ENCODE measurements at regions not wholly inside any gene's neighbourhood (a gene's known extent, or its start where the extent isn't known, plus 50 kb on each side); places are given as distances from the start of the nearest gene placed in this dataset.

- DNase-seq (ENCODE audit: low spot score), result no peak
Measured at GRCh38 chr6:54991761-54992330, 145.3 kb downstream of the FAM83B start.

GRCh38 chr6:54992789-54993188, 146.2 kb downstream of the FAM83B start:
- DNase-seq (ENCODE audit: low spot score), result no peak

GRCh38 chr6:54993294-54993693, 146.7 kb downstream of the FAM83B start:
- DNase-seq (ENCODE audit: low spot score), result no peak

- no peak for DNase-seq (ENCODE audit: low spot score)
Measured at GRCh38 chr6:54993948-54994347, 147.4 kb downstream of the FAM83B start.

- no peak for DNase-seq (ENCODE audit: low spot score)
Measured at GRCh38 chr6:54998576-54998975, 152.0 kb downstream of the FAM83B start.

GRCh38 chr6:55003719-55004430, 157.3 kb downstream of the FAM83B start:
- no peak for DNase-seq (ENCODE audit: low spot score)

- DNase-seq (ENCODE audit: low spot score), result no peak
Measured at GRCh38 chr6:55009131-55009530, 162.6 kb downstream of the FAM83B start.

GRCh38 chr6:55011034-55011433, 163.3 kb upstream of the HCRTR2 start:
- DNase-seq (ENCODE audit: low spot score), result no peak

GRCh38 chr6:55012454-55012853, 161.9 kb upstream of the HCRTR2 start:
- DNase-seq (ENCODE audit: low spot score), result no peak

- DNase-seq (ENCODE audit: low spot score), result no peak
Measured at GRCh38 chr6:55014321-55015088, 159.8 kb upstream of the HCRTR2 start.

- no peak for DNase-seq (ENCODE audit: low spot score)
Measured at GRCh38 chr6:55016261-55016660, 158.1 kb upstream of the HCRTR2 start.

GRCh38 chr6:55017555-55018300, 156.6 kb upstream of the HCRTR2 start:
- no peak for DNase-seq (ENCODE audit: low spot score)

GRCh38 chr6:55019591-55019990, 154.7 kb upstream of the HCRTR2 start:
- no peak for DNase-seq (ENCODE audit: low spot score)

- DNase-seq (ENCODE audit: low spot score), result no peak
Measured at GRCh38 chr6:55023230-55023629, 151.1 kb upstream of the HCRTR2 start.

GRCh38 chr6:55033016-55033546, 141.2 kb upstream of the HCRTR2 start:
- no peak for DNase-seq (ENCODE audit: low spot score)

GRCh38 chr6:55034752-55035151, 139.6 kb upstream of the HCRTR2 start:
- no peak for DNase-seq (ENCODE audit: low spot score)

GRCh38 chr6:55040102-55040848, 134.0 kb upstream of the HCRTR2 start:
- DNase-seq (ENCODE audit: low spot score), result no peak

- DNase-seq (ENCODE audit: low spot score), result no peak
Measured at GRCh38 chr6:55046869-55047422, 127.4 kb upstream of the HCRTR2 start.

GRCh38 chr6:55047451-55048044, 126.8 kb upstream of the HCRTR2 start:
- DNase-seq (ENCODE audit: low spot score), result no peak

GRCh38 chr6:55049866-55050265, 124.4 kb upstream of the HCRTR2 start:
- no peak for DNase-seq (ENCODE audit: low spot score)

GRCh38 chr6:55052846-55053245, 121.5 kb upstream of the HCRTR2 start:
- DNase-seq (ENCODE audit: low spot score), result no peak
